Daoy (cell line): ENCODE measurements at regions not wholly inside any gene's neighbourhood (a gene's known extent, or its start where the extent isn't known, plus 50 kb on each side); places are given as distances from the start of the nearest gene placed in this dataset.
"Not testable (repeated sequence)": the region's sequence is repeated elsewhere in the genome, so short reads cannot be mapped to it uniquely, and the experiment has no call there.

Experiments
- DNase-seq: peaks from one replicate; pipeline ENCODE4 v3.0.0-alpha.2; 2015; ENCODE audit warnings: low read depth

- DNase-seq: no peak
These were observed 1681.9 kb downstream of the HACE1 start for GRCh38 chr6:103177791-103178190.

- DNase-seq: no peak
These were observed 1684.7 kb downstream of the HACE1 start for GRCh38 chr6:103175056-103175455.

DNA sequence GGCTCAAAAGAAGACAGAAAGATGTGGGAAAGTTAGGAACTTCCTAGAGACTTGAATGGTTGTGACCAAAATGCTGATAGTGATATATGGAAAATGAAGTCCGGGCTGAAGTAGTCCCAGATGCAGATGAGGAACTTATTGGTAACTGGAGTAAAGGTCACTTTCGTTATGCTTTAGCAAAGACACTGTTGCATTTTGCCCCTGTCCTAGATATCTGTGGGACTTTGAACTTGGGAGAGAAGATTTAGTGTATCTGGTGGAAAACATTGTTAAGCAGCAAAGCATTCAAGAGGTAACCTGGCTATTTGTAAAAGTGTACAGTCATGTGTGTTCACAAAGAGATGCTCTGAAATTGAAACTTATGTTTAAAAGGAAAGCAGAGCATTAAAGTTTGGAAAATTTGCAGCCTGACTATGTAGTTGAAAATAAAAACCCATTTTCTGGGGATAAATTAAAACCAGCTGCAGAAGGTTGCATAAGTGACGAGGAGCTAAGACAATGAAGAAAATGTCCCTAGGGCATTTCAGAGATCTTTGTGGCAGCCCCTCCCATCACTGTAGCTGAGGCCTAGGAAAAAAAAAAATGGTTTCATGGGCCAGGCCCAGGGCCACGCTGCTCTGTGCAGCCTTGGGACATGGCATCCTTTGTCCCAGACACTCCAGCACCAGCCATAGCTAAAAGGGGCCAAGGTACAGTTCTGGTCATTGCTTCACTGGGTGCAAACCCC is 1692.2 kb downstream of the HACE1 start:
- no peak for DNase-seq

GRCh38 chr6:103154779-103155572 is 1704.7 kb downstream of the HACE1 start:
- DNase-seq: no peak

DNA sequence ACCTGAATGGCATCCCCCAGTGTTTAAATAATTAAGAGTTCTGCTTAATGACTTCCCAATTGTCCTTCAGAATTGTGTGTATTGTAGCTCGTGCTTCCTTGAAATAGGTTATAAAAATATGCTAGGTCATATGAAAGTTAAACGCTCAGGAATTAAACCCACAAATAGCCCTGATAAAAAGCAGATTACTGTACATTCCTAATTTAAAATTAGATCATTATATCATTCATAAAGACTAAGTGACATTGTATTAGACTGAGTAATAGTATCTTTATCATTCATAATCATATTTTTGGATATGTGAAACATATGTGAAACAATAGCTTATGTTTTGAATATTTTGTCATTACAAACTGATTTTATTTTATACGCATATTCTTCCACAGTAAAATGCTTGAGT is 1706.7 kb downstream of the HACE1 start:
- DNase-seq: no peak

GRCh38 chr6:103142902-103143301 is 1716.8 kb downstream of the HACE1 start:
- DNase-seq: no peak

DNA sequence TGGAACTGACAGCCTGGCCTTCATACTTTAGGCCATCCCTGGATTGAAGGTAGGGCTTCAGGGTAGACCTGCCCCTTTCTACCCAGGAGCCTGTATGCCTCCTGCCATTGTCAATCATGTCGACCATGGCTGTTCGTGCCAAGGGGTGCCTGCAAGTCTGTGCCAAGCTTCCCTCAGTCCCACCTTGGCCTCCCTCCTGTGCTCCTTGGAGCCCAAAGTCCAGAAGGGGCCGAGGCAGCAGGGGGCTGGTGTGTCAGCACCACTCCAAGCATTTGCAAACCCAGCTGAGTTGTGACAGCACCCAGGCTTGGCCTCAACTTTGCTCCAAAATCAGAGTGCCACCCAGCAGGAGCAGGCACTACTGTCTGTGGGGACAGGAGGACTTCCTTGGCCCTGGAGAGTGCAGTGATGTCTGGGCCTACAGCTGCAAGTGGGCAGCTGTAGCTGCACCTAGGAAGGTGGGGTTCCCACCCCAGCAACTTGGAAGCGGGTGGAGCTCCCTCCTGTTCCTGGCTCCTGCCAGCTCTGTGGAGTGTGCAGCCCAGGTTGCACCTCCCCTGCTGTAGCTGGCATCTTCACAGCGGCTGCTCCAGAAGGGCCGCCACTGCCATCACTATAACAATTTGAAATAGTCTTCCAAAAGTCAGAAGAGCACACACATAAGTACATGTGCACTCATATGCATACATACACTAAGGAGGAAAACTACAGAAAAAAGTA is 1719.3 kb downstream of the HACE1 start:
- DNase-seq: no peak

- no peak for DNase-seq
These were observed 1720.3 kb downstream of the HACE1 start for GRCh38 chr6:103139377-103139776.

DNA sequence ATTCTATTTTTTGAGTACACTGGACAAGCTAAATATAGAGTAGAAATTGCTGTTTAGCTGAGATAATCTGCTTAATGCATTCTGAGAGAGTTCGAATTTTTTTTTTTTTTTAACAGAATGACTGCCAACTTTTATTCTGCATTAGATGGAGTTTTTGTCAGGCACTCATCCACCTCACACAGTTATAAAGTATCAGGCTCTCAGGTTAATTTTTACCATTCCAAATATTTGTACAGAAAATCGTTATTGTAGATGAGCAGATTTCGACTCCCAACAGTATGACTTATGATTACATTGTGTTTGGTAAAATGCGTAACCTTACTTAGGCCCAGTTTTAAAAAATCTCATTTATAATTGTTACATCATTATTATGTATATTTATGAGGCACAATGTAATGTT is 1731.0 kb downstream of the GRIK2 start:
- no peak for DNase-seq

- no peak for DNase-seq
These were observed 1729.5 kb downstream of the GRIK2 start for GRCh38 chr6:103122766-103123601.

- DNase-seq: no peak
These were observed 1725.5 kb downstream of the GRIK2 start for GRCh38 chr6:103119056-103119455.

- DNase-seq: no peak
These were observed 1721.1 kb downstream of the GRIK2 start for GRCh38 chr6:103114582-103114981.

GRCh38 chr6:103113416-103113815 is 1719.9 kb downstream of the GRIK2 start:
- DNase-seq: no peak

- DNase-seq: no peak
These were observed 1714.5 kb downstream of the GRIK2 start for GRCh38 chr6:103107985-103108384.

GRCh38 chr6:103105686-103106085 is 1712.2 kb downstream of the GRIK2 start:
- no peak for DNase-seq

DNA sequence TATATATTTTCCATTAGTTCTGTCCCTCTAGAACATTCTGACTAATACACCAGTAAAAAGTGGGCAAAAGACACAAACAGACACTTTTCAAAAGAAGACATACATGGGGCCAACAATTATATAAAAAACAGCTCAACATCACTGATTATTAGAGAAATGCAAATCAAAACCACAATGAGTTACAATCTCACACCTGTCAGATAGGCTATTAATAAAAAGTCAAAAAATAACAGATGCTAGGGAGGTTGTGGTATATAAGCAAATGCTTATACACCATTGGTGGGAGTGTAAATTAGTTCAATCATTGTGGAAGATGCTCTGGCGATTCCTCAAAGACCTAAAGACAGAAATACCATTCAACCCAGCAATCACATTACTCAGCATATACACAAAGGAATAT is 1707.8 kb downstream of the GRIK2 start:
- no peak for DNase-seq

DNA sequence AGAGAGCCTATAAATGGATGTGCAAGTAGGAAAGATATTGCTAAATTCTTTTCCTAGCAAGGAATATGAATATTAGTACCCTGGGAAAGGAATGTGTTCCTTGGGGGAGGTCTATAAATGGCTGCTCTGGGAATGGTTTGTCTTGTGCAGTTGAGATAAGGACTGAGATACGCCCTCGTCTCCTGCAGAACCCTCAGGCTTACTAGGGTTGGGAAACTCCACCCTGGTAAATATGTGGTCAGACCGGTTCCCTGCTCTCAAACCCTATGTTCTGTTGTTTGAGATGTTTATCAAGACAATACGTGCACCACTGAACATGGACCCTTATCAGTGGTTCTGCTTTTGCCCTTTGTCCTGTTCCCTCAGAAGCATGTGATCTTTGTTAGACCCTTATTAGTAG is 1698.9 kb downstream of the GRIK2 start:
- not testable (repeated sequence) for DNase-seq

DNA sequence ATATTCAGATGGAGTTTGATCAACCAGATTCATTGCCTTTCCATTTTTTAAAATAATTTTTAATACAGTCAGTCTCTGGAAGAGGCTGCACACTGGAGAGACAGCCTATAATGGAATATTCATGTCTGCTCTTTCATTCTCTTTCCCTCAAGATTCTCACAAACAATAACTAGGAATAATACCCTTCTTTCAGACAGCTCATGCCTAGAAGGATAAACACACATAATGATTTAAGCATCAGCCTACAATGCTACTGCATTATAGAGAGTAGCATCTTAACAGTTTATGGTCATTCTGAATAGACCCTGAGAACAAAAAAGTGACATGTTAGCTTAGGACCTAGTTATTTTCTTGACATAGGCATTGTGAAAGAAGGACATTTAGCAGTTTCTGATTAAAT is 1692.3 kb downstream of the GRIK2 start:
- DNase-seq: no peak

- DNase-seq: no peak
These were observed 1688.5 kb downstream of the GRIK2 start for GRCh38 chr6:103081876-103082630.

GRCh38 chr6:103081126-103081525 is 1687.6 kb downstream of the GRIK2 start:
- no peak for DNase-seq

GRCh38 chr6:103080497-103080896 is 1687.0 kb downstream of the GRIK2 start:
- no peak for DNase-seq
